ENCODE measurements at regions not wholly inside any gene's neighbourhood (a gene's known extent, or its start where the extent isn't known, plus 50 kb on each side); places are given as distances from the start of the nearest gene placed in this dataset.

DNA sequence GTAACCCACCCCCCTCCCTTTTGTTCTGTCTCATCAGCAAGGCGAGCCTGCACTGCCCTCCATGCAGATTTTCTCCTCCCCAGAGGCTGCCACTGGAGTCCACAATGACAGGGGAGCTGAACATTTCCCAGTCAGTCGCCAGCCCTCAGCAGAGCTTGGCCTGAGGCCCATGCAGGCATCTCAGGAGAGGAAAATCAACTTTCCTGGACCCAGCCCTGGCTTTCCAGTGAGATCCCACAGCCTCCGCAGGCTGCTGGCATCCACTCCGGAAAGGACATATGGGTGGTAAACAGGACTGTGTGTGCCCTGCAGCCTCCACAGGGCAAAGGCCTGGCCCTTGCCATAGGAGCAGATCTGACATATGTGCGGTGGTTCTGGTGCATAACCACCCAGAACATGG is 253.8 kb downstream of the TNS1 start:
- no peak for DNase-seq (ENCODE audit: low spot score)

DNA sequence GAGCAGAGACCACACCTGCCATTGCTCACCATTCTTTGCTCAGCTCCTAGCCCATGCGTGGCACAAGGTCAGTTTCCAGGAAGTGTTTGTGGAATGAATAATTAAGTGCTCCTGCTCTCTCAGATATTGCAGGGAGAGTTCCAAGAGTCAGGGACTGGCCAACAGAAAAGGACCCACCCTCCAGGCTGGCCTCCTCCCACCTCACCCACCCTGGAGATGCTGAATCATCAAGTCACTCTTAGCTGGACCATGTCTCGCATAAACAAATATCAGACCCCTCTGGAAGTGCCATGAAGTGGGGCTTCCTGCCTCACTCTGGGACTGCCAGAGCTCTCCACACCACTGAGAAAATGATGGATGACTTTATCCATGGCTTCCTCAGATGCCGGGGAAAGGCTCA is 256.0 kb downstream of the TNS1 start:
- no peak for DNase-seq (ENCODE audit: low spot score)

DNA sequence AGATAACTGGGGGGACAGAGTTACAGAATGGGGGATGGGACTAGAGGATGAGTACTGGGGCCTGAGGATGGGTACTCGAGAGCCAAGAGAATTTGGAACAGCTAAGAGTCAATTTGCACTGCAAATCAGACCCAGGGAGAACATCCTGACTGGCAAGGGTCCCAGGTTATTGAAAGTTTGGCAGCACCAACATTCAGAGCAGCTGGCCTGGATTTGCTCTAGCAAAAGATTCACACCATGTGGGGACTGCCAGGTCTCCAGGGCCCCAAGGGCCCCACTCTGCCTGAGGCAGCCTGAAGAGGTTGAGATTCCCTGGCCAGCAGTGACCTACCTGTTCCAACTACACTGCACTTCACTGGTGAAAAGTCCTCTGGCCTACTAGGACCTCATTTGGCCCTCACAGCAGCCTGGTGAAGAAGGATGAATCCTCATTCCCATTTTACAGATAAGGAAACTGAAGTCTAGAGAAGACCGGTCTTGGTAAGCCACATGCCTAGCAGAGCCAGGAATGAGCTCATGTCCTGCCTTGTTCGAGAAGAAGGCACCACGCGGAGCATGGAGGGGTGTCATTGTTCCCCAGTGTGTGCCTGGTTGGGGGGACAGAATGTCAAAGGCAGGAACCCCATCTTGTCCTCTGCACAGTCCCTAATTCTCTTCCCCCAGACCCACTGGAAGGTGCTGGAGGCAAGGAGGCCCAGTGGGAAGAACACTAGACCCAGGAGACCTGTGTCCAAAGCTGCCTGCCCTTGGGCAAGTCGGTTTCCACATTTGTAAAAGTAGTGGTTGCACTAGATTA is 258.6 kb downstream of the TNS1 start:
- DNase-seq (ENCODE audit: low spot score): no peak

DNA sequence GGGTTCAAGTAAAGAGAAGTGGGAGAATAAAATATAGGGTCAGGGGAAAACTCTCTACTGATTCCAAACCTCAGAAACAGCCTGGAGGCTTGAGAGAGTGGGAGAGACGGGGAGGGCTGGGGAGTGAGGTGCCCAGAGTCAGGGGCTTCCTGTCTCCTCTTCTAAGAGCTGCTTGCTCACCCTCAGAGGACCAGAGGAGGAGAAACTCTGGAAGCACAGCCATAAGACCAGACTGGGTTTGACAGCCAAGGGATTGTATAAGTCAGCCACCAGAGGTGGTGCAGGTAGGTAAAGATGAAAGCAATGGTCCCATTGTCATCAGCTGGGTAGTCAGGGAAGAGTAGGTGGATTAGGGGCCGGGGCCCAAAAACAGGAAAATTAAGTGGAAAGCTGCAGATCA is 259.4 kb downstream of the TNS1 start:
- no peak for DNase-seq (ENCODE audit: low spot score)

DNA sequence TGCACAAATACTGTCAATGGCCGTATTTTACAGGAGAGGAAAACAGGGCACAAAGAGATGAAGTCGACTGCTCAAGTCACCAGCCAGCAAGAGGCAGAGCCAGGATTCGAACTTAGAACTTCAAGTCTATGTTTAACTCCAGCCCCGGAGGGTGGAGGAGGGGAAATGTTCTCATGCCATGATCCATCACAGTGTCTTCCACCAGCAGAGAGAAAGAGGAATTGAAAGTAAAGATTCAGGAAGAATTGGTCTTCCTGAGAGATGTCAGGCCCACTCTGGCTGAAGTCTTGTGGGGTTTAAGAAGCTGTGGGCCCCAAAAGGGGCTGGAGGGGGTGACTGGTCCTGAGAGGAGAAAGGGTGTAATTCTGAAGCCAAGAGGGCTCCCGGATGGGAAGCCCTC is 260.0 kb downstream of the TNS1 start:
- no peak for DNase-seq (ENCODE audit: low spot score)

DNA sequence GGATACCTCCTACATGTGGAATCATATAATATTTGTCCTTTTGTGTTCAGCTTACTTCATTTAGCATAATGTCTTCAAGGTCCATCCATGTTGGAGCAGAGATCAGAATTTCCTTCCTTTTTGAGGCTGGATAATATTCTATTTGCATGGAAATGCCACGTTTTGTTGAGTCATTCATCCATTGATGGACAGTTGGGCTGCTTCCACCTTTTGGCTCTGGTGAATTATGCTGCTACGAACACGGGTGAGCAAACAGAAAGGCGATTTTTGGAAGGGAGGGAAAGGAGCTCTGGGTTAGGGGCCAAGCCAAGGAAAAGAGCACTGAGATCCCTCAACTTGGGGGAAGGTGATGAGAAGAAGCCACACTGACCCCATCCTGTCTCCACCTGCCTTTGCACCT is 260.5 kb downstream of the TNS1 start:
- no peak for DNase-seq (ENCODE audit: low spot score)

DNA sequence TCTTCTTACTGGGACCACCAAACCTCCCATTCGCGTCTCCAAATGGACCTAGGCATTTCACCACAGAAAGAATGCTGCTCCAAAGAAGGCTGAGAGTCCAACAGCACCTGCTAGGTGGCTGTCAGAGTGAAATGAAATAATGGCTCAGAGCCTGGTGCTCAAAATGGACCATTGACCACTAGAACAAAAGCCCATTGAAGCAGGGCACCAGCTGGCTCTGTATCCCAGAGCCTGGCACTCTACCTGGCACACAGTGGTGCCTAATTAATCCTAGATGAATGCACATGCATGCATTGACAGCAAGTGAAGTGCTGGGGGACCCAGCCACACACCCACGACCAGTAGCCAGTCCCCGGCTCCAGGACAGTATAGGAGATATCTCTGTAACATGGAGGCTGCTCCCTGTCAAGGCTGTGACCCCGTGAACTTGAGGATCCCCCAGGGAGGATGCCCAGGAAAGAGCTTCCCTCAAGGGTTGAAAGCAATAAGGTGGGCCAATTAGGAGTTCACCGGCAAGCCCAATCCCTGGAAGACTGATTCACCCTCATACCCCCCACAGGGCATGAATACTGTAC is 261.3 kb downstream of the TNS1 start:
- no peak for DNase-seq (ENCODE audit: low spot score)

DNA sequence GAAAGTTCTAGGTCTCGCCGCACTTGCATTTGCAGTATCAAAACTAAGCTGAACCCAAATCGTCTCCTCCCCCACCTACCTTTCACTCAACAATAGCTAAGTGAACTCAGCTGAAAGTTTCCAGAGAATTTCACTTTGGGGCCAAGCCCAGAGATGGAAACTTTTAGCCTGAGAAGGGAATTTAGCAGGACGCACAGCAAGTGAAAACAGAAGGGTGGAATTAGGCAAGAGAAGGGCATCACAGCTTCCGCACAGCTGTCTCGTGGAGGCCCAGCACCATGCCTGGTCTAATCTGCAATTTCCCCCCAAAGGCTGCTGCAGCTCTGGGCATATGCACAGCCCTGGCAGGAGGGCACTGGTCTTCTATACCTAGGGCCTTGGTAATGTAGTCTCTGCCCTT is 262.0 kb downstream of the TNS1 start:
- DNase-seq (ENCODE audit: low spot score): no peak

DNA sequence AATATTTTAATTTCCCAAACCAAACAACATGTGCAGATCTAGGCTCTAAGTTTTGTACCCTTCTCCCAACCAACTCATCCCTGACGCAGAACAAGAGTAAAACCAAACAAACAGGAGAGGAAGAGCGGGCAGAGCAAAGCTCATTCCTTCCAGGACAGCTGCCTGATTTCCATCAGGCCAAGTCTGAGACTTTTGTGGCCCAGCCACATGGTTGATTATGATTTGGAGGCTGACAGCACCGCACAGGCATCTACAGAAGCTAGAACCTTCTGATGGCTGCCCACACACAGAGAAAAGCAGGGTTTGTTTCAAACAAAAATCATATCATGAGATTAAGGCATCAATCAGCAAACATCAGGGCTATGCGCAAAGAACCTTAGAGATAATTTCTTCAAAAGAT is 262.6 kb downstream of the TNS1 start:
- no peak for DNase-seq (ENCODE audit: low spot score)

DNA sequence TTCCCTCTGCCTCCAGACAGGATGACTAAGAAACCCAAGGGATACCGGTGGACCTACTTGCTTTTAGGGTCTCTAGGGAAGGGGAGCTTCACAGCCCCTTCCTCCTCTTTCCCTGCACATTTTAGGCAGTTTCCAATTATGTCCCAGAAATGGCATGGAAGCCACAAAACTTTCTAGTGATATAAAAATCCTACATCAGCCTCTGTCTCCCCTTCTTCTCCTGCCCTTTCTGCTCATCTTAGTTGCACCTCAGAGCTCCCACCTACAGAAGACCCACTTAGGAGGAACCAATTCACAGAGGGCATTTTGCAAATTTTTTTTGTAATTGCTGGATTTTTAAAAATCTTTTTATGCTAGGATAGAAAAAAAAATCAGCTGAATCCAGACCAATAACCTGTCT is 263.1 kb downstream of the TNS1 start:
- DNase-seq (ENCODE audit: low spot score): no peak

DNA sequence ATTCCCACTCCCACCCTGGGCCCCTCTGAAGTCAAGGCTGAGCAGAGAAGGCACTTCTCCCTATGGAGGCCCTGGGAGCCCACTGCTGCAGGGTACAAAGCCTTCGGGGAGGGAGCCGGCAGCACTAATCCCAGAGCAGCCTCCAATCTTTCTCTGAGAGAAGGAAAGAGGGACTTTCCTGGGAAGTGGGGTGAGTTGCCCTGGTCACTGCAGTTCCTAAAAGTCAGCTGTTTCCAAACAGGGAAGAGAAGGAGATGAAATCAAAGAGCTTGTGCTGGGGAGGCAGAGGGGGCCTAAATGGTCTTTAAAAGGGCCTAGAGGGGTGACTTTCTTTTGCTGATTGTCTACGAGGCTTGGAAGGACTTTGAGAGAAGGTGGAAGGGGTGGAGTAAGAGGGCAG is 264.7 kb downstream of the TNS1 start:
- no peak for DNase-seq (ENCODE audit: low spot score)

DNA sequence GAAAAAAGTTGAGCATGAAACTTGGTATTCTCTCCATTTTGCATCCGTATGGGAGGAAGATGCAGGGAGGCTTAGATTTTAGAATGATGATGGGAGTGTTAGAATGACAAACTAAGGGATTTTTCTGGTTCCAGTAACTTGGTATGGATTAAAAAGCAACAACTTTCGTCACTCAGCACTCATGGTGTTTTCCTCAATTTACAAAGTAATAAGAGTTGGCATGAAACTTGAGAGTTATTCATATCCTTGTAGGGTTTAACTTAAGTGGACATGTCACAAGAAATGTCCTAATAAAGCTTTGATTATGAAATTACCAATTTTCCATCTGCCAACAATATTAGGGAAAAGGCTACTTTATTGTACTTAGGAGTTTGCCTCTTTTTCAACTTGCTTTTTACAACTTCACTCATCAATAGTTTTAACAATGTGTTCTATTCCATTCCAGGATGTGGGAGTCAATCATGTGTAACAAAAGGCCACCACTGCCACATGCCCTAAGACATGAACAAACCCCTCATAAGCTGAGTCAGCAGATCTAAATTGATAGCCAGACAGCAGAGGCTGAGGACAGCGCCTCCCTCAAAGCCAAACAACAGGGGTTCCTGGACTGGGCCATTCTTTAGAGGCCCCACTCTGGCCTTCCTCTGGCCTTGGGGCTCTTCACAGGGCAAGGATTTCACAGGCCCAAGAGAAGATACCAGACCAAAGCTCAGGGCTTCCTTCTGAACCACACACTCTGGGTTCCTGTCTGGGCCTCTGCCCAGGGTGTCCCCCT is 265.8 kb downstream of the TNS1 start:
- DNase-seq (ENCODE audit: low spot score): no peak

DNA sequence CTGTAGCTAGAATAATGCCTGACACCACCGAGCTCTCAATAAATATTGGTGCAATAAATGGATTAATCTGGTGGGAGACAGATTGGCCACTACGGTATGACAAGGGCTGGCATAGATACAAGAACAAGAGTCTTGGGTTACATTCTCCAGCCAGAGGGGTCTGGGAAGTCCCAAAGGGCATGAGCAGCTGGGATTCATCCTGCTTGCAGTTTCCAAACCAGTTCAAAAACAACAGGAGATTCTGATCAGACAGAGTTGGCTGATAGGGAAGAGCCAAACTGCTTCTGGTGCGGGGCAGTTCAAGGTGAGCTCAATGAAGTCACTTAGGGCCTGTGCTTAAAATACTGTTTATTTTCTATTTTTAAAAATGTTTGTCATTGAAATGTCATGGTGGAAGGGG is 266.9 kb downstream of the TNS1 start:
- no peak for DNase-seq (ENCODE audit: low spot score)

DNA sequence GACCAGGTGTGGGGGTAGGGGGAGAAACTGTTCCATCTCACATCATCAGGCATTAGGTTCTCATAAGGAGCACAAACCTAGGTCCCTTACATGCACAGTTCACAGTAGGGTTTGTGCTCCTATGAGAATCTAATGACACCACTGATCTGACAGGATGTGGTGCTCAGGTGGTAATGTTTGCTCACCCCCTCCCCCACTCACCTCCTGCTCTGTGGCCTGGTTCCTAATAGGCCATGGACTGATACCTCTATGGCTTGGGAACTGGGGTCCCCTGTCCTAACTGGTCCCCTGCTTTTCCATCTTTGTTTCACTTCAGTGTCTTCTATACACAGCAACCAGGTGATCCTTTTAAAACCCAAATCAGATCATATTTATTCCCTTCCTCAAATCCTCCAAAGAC is 267.8 kb downstream of the TNS1 start:
- no peak for DNase-seq (ENCODE audit: low spot score)

DNA sequence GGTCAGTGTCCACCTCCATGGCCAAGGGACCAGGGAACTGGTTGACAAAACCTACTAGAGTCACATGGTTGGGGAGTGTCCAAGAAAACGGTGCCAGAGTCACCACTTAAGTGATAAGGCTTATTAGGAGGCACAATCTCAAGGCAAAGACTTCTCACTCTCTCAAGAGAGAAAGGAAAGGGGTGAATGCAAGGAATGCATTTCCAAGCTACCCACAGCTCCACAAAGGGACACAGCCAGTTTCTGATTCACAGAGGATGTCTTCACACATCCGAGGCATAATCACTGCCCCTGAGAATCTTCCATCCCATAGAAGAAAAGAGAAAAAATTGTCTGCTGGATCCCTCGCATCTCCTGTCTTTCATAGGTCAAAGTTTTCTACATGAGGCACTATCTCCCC is 269.3 kb downstream of the TNS1 start:
- no peak for DNase-seq (ENCODE audit: low spot score)

DNA sequence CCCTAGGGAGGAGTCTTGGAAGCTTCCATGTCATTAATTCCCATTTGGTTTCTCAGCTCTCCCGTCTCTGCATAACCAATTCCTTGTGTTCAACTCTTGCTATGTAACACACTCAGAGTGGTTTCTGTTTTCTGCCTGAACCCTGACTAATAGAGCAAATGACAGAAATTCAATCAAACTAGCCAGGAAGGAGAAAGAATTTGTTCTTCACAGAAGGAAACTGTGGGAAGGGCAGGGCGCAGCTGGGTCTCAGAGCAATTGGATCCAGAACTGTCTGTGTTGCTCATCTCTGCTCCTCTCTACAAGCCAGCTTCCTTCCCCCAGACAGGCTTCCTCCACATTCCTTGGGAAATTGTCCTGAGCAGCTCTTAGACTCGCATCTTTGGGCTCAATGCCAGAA is 269.8 kb downstream of the TNS1 start:
- no peak for DNase-seq (ENCODE audit: low spot score)

DNA sequence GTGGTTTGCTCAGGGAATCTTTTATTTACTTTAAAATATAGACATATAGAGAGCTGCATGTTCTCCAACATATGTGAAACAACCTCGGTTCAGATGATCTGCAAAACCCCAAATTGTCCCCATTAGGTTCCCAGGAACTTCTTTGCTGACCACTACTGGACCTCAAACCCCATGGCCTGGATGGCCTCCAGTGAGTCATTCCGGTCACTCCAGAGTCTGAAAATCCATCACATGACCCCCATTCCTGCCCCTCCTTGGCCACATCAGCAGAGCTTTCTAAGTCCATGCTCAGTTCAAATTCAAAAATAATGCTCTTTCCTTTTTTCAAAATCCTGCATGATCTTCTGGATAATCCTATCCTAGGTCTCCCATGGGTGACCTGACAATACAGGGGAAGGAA is 271.0 kb downstream of the TNS1 start:
- DNase-seq (ENCODE audit: low spot score): no peak

DNA sequence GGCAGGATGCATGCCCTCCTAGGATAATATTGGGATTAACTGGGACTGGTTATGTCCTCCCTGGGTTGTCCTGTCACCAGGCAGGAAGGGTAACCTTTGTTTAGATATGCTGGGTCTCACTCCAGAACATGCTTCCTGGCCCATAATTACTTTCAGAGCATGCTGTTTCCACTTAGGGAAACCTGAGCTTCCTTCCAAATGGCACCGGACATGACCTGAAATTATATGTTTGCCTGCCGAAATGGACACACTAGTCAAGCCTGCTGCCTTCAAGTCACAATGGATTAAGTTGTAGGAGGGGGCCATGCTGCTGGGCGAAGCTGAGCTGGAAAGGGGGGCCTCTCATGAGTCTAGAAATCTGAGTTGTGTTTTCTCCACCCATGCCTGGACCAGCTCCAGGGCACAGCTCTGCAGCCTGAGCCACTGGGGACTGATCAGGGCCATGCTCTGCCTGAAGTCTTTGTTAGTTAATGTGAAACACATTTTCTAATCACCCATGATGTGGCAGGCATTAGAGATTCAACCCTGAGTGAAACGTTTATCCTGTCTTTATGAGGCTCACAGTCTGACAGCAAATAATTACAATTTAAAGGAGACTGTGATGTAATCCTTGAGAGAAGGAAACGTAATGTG is 273.3 kb downstream of the TNS1 start:
- DNase-seq (ENCODE audit: low spot score): no peak

DNA sequence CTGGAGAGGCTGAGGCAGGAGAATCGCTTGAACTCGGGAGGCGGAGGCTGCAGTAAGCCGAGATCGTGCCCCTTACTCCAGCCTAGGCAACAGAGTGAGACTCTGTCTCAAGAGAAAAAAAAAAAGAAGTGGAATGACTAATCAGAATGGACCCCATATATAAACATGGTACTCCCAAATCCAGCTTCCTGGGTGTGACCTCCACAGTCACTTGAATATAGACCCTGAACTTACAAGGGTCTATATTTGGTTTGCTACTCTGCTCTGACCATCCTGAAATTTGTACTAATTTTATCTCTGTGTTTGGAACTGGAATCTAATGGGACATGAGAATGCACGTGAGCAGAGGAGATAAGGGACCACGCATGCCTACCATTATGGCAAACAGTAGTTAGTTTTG is 275.0 kb downstream of the TNS1 start:
- no peak for DNase-seq (ENCODE audit: low spot score)

DNA sequence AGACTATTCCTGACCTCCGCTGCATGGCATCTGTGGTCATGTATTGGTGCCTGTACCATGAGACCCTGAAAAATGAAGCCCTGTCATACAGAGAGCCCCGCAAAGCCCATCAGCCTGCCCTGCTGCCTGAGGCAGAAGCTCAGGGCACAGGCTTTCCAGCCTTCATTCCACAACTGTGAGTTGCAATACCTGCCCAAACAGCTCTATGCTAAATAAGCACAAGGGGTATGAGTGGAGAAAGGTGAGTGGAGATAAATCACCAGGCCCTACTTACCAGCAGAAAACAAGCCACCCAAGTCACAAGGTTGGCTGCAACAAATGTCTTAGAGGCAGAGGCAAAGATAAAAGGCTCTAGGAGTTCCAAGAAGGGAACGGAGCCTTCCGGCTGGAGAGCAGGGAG is 277.4 kb downstream of the TNS1 start:
- no peak for DNase-seq (ENCODE audit: low spot score)

DNA sequence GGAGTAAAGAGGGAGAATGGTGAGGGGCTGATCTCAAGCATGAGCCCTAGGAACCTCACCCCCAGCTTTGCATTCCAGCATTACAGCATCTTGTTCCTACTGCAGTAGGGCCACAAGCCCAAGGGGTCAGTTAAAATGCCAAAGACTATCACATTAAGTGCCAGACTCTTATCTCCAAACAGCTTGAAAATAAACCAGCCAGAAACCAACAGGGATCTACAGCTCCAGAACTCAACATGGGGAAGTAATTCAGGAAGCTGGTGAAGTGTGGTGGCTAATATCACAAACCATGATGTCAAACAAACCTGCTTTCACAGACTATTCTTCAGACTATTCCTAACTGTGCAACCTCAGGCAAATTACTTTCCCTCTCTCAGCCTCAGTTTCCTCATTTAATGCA is 278.3 kb downstream of the TNS1 start:
- DNase-seq (ENCODE audit: low spot score): no peak

DNA sequence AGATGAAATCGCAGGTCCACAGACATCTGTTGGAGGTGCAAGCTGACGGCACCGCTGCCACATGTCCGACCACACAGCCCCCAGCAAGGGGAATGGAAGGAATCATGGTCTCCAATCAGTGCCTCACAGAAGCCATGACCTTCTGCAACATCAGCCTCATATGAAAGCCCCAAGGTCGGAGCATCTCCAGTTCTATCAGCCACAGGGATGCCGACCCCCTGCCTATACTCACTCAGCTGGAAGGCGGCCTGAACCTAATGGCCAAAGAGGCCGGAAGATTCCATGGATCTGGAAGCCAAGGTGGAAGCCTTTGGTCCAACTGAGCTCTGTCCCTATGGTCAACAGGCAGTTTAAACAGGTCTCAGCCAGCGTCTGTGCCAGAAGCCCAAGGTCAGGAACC is 278.8 kb downstream of the TNS1 start:
- DNase-seq (ENCODE audit: low spot score): no peak

DNA sequence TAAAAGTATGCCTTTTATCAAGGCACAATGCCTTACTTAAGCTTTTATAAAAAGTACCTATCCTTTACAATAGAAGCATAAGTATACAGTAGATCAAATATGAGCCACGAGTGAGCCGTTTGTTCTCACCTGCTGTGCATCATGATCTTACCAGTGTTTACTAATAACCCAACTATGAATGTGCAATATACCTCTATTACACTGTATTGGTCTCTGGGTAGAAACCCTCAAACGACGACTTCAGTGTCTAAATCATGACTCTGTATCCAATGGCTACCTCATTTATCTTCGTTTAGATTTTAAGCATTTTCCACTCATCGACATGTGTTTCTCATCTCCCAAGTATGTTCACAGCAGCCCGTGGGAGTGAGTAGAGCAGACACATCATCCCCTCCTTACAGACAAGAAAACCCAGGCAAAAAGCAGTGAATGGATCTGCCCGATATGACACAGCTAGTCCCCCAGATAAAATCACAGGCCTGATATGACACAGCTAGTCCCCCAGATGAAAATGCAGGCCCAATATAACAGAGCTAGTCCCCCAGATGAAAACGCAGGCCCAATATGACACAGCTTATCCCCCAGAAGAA is 279.8 kb downstream of the TNS1 start:
- DNase-seq (ENCODE audit: low spot score): no peak
